Body of pancreas (tissue), 4 donors: ENCODE measurements at regions not wholly inside any gene's neighbourhood (a gene's known extent, or its start where the extent isn't known, plus 50 kb on each side); places are given as distances from the start of the nearest gene placed in this dataset.
"Not testable (repeated sequence)": the region's sequence is repeated elsewhere in the genome, so short reads cannot be mapped to it uniquely, and the experiment has no call there.

ENCODE experiments used
- ATAC-seq: fragments of 150-250 bp; one replicate; pipeline ENCODE4 v1.9.1; 2016
- DNase-seq, 4 donors: peaks; one replicate each; pipeline ENCODE4 v3.0.0-alpha.2; 2019
- H3K27ac ChIP-seq, 4 donors: fragments of 200-600 bp; sonication (generic); 1 replicate in 3 of 4; 2 replicates in 1 of 4; pipeline versions ENCODE4 v1.5.1 to v1.6.1; 2016 to 2019; ENCODE audit warnings: mild to moderate bottlenecking in 1 of 4, mixed read lengths in 1 of 4, moderate library complexity in 1 of 4
- H3K27me3 ChIP-seq, 2 donors: fragments of 200-600 bp; sonication (generic); one replicate each; pipeline ENCODE4 v1.6.0; 2016; ENCODE audit warnings: mild to moderate bottlenecking in 1 of 2
- H3K36me3 ChIP-seq, 2 donors: fragments of 200-600 bp; sonication (generic); replicated peaks in 1 of 2; 2 replicates each; pipeline ENCODE4 v1.5.1; 2016; ENCODE audit warnings: low read depth in 2 of 2; ENCODE audit not compliant: insufficient read depth in 1 of 2
- H3K4me1 ChIP-seq: fragments of 200-600 bp; sonication (generic); one replicate; pipeline ENCODE4 v1.6.0; 2016
- H3K4me3 ChIP-seq, 2 donors: fragments of 200-600 bp; sonication (generic); 1 replicate in 1 of 2; 2 replicates in 1 of 2; pipeline ENCODE4 v1.5.1; 2016 to 2019
- H3K9me3 ChIP-seq, 3 donors: fragments of 200-600 bp; sonication (generic); 1 replicate in 2 of 3; 2 replicates in 1 of 3; pipeline ENCODE4 v1.5.1; 2016
- POLR2A ChIP-seq, 3 donors: fragments of 450-650 bp; IDR thresholded peaks; one replicate each; pipeline ENCODE4 v1.6.1; 2016; ENCODE audit warnings: antibody characterized with exemption in 3 of 3, mild to moderate bottlenecking in 2 of 3
- WGBS, 2 donors: methylation state at CpG; one replicate each; pipeline ENCODE4 v1.1.5; 2017; 5-methylcytosine and 5-hydroxymethylcytosine counted together
- intact Hi-C: fragments of 100-400 bp; cut with DNase I; formaldehyde crosslinking; loops from one replicate; pipeline ENCODE4 v1.15.1; 2023
- TF ChIP-seq, protein P1 (sequence below), 7 experiments: fragments of 450-650 bp in 4 of 7; fragments of 200-600 bp in 3 of 7; sonication (generic) in 3 of 7; IDR thresholded peaks; one replicate each; pipeline ENCODE4 v1.5.1; 2016 to 2019; ENCODE audit warnings: antibody characterized with exemption in 7 of 7

- WGBS, 2 donors, result 76 to 77% methylated on average over 9 to 10 of the region's 10 CpGs
- DNase-seq (no peak), ATAC-seq (no peak)
- Histone ChIP-seq H3K27ac (no peak overlapping the region), H3K27me3 (no peaks in the 10 kb centered on the region), H3K9me3 (no peaks in the 10 kb centered on the region), H3K36me3 (no peaks in the 10 kb centered on the region), H3K4me3 (no peak overlapping the region), H3K4me1 (no peaks in the 10 kb centered on the region)
- no peak for TF ChIP-seq POLR2A (IDR thresholded peaks at IDR 0.05)
- TF ChIP-seq, protein P1, sequence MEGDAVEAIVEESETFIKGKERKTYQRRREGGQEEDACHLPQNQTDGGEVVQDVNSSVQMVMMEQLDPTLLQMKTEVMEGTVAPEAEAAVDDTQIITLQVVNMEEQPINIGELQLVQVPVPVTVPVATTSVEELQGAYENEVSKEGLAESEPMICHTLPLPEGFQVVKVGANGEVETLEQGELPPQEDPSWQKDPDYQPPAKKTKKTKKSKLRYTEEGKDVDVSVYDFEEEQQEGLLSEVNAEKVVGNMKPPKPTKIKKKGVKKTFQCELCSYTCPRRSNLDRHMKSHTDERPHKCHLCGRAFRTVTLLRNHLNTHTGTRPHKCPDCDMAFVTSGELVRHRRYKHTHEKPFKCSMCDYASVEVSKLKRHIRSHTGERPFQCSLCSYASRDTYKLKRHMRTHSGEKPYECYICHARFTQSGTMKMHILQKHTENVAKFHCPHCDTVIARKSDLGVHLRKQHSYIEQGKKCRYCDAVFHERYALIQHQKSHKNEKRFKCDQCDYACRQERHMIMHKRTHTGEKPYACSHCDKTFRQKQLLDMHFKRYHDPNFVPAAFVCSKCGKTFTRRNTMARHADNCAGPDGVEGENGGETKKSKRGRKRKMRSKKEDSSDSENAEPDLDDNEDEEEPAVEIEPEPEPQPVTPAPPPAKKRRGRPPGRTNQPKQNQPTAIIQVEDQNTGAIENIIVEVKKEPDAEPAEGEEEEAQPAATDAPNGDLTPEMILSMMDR (IDR thresholded peaks at IDR 0.05), result no peak
- intact Hi-C loops, result no loop called here
These were observed 297.2 kb downstream of the MED10 start for GRCh38 chr5:6080930-6081726.

- Histone ChIP-seq H3K27me3 (no peaks in the 10 kb centered on the region), H3K27ac (no peak overlapping the region)
- no peak for ATAC-seq
These were observed 297.9 kb downstream of the MED10 start for GRCh38 chr5:6080436-6080835.

GRCh38 chr5:6078881-6079280 is 299.5 kb downstream of the MED10 start:
- ATAC-seq (no peak), DNase-seq (no peak)
- TF ChIP-seq POLR2A (IDR thresholded peaks at IDR 0.05), result no peak
- TF ChIP-seq, protein P1 (IDR thresholded peaks at IDR 0.05), result no peak
- WGBS, 2 donors, result 59 to 73% methylated on average over 5 of the region's 5 CpGs
- intact Hi-C loops, result no loop called here
- Histone ChIP-seq H3K27me3 (no peaks in the 10 kb centered on the region), H3K36me3 (no peaks in the 10 kb centered on the region), H3K4me1 (no peaks in the 10 kb centered on the region), H3K4me3 (no peak overlapping the region), H3K9me3 (no peaks in the 10 kb centered on the region), H3K27ac (no peak overlapping the region)

More at GRCh38 chr5:6080436-6080835, 297.9 kb downstream of the MED10 start:
- WGBS, 2 donors, result 67 to 76% methylated on average over 7 of the region's 7 CpGs
- TF ChIP-seq, protein P1 (IDR thresholded peaks at IDR 0.05), result no peak
- TF ChIP-seq POLR2A (IDR thresholded peaks at IDR 0.05), result no peak
- intact Hi-C loops, result no loop called here
- H3K4me1 ChIP-seq, result no peaks in the 10 kb centered on the region
- no peak overlapping the region for H3K4me3 ChIP-seq
- DNase-seq, result no peak
- no peaks in the 10 kb centered on the region for H3K36me3 ChIP-seq
- no peaks in the 10 kb centered on the region for H3K9me3 ChIP-seq

DNA sequence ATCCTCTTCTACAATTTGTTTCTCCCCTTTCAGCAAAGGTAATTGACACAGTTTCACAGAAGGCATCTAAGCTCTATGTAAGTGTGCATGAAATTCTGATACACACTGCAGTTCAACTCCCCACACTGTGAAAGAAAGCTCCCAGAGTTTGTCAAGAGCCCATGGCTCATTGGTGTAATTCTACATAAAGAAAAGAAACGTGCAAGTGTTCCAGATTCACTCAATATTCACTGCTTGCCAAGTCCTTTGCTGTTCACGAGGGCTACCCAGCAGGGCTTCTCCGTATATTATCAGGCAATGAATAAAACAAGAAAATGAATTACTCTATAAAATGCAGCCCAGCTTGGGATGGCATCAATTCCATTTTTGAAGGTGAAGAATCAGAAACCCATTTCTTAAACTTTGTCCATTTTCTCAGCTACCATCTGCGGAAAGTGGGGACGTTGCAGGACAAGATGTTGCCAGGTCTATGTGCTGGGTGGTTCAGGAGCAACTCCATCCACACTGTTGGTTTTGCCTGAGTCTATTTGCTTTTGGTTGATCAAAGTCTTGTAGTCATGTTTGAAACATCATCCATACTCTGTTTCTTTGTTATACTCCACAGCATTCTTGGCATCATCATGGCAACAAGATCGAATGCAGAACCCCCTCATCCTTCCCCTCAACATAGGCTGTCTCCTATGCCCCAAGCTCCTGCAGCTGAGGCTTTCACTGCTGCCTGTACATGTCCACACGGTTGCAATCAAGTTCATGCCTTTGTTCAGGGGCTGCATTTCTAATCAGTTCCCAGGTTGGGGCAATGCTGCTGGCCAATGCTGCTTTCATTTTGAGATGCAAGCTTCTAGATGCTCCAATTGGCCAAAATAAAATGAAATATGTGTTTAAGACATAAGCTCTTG is 301.8 kb downstream of the MED10 start:
- H3K4me1 ChIP-seq, result no peaks in the 10 kb centered on the region
- TF ChIP-seq POLR2A (IDR thresholded peaks at IDR 0.05), result no peak
- TF ChIP-seq, protein P1 (IDR thresholded peaks at IDR 0.05), result no peak
- no peak overlapping the region for H3K4me3 ChIP-seq
- H3K27me3 ChIP-seq, result no peaks in the 10 kb centered on the region
- no peak overlapping the region for H3K27ac ChIP-seq
- DNase-seq (no peak), ATAC-seq (no peak)
- WGBS, 2 donors, result 40 to 53% methylated on average over 7 of the region's 7 CpGs
- intact Hi-C loops, result no loop called here
- no peaks in the 10 kb centered on the region for H3K9me3 ChIP-seq
- no peaks in the 10 kb centered on the region for H3K36me3 ChIP-seq

DNA sequence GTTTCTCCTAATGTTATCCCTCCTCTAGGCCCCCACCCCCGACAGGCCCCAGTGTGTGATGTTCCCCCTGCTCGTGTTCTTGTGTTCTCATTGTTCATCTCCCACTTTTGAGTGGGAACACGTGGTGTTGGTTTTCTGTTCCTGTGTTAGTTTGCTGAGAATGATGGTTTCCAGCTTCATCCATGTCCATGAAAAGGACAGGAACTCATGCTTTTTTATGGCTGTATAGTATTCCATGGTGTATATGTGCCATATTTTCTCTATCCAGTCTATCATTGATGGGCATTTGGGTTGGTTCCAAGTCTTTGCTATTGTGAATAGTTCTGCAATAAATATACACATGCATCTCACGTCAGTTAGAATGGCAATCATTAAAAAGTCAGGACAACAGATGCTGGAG is 305.9 kb downstream of the MED10 start:
- intact Hi-C loops, H3K9me3 ChIP-seq, H3K36me3 ChIP-seq, DNase-seq, H3K4me1 ChIP-seq, H3K27ac ChIP-seq, ATAC-seq, H3K27me3 ChIP-seq, H3K4me3 ChIP-seq: not testable (repeated sequence)
- WGBS, 2 donors, result 72 to 74% methylated on average over 4 of the region's 4 CpGs
